ENCODE measurements at regions not wholly inside any gene's neighbourhood (a gene's known extent, or its start where the extent isn't known, plus 50 kb on each side); places are given as distances from the start of the nearest gene placed in this dataset.

GRCh38 chr10:45509491-45509890 is 135.5 kb downstream of the ALOX5 start:
- no peak for TF ChIP-seq CTCF (IDR thresholded peaks at IDR 0.05)
- no peak for TF ChIP-seq POLR2A (IDR thresholded peaks at IDR 0.05)
